Smooth muscle cell (in vitro differentiated cells): ENCODE measurements at regions not wholly inside any gene's neighbourhood (a gene's known extent, or its start where the extent isn't known, plus 50 kb on each side); places are given as distances from the start of the nearest gene placed in this dataset.

Source experiments
- DNase-seq: peaks from one replicate; lab custom pipeline; 2025; ENCODE audit not compliant: unreplicated experiment; lab: John Stamatoyannopoulos, UW
- H2AFZ ChIP-seq: fragments of 200-600 bp; sonication (generic); 2 replicates; pipeline ENCODE4 v1.6.0; 2016; ENCODE audit warnings: antibody characterized with exemption, low read depth, mild to moderate bottlenecking
- H3F3A ChIP-seq: fragments of 200-600 bp; sonication (generic); 2 replicates; pipeline ENCODE4 v1.6.0; 2017; ENCODE audit warnings: antibody characterized with exemption, low read depth
- H3K27ac ChIP-seq: fragments of 200-600 bp; sonication (generic); 2 replicates; pipeline ENCODE4 v1.5.1; 2016; ENCODE audit warnings: low read depth, mild to moderate bottlenecking
- H3K27me3 ChIP-seq: fragments of 200-600 bp; sonication (generic); 2 replicates; pipeline ENCODE4 v1.6.1; 2016; ENCODE audit warnings: low read depth, mild to moderate bottlenecking
- H3K36me3 ChIP-seq: fragments of 200-600 bp; sonication (generic); 2 replicates; pipeline ENCODE4 v1.5.1; 2016; ENCODE audit warnings: low read depth
- H3K4me1 ChIP-seq: fragments of 200-600 bp; sonication (generic); 2 replicates; pipeline ENCODE4 v1.5.1; 2016; ENCODE audit warnings: low read depth
- H3K4me2 ChIP-seq: fragments of 200-600 bp; sonication (generic); 2 replicates; pipeline ENCODE4 v1.6.0; 2016; ENCODE audit warnings: mild to moderate bottlenecking
- H3K4me3 ChIP-seq: fragments of 200-600 bp; sonication (generic); 2 replicates; pipeline ENCODE4 v1.5.1; 2016; ENCODE audit warnings: mild to moderate bottlenecking
- H3K79me2 ChIP-seq: fragments of 200-600 bp; sonication (generic); 2 replicates; pipeline ENCODE4 v1.6.0; 2016; ENCODE audit warnings: low read depth, mild to moderate bottlenecking
- H3K9ac ChIP-seq: fragments of 200-600 bp; sonication (generic); 2 replicates; pipeline ENCODE4 v1.6.0; 2016; ENCODE audit warnings: low read depth
- H3K9me3 ChIP-seq: fragments of 200-600 bp; sonication (generic); replicated peaks from 2 replicates; pipeline ENCODE4 v1.5.1; 2016; ENCODE audit warnings: low read depth
- H4K20me1 ChIP-seq: fragments of 200-600 bp; sonication (generic); 2 replicates; pipeline ENCODE4 v1.6.0; 2016; ENCODE audit warnings: low read depth
- WGBS: methylation state at CpG from one replicate; pipeline ENCODE4 v1.1.7; 2016; ENCODE audit warnings: low lambda C conversion rate; 5-methylcytosine and 5-hydroxymethylcytosine counted together
- TF ChIP-seq, protein P1 (sequence below): fragments of 200-600 bp; sonication (generic); IDR thresholded peaks from 2 replicates; pipeline ENCODE4 v1.5.1; 2017; ENCODE audit warnings: borderline replicate concordance, mild to moderate bottlenecking, antibody characterized with exemption; ENCODE audit not compliant: insufficient read depth, poor library complexity, severe bottlenecking

DNA sequence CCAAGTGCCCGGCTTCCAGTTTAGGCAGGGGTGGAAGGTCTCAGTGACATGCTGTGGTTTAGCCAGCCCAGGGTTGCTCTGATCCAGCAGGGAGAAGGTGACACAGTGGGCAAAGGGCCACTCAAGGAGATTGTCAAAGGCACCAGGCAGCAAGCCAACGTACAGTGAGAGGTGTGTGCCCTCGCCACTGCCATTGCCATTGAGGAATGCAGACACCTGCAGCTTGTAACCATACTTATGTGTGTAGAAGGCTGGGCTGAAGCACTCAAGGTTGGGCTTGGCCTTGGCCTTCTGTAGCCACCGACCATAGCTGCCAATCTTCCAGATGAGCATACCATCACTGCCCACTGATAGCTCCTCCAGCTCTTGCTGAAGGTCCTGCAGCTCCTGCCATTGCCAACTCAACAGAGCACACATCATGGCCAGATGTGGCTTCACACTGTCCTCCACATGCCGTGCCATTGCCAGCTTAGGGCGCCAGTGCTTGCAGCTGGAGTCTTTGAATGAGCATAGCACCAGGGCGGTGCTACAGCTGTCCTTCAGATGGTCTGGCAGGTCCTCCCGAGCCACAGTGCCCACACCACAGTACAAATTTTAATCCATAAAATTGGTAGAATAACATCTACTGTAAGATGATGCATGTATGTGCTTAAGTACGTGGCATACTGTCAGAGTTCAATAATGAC, 59.7 kb upstream of the HMHB1 start:
- H3K79me2 ChIP-seq: no peaks in the 10 kb centered on the region
- no peak overlapping the region for H2AFZ ChIP-seq
- no peaks in the 10 kb centered on the region for H3K4me1 ChIP-seq
- H3F3A ChIP-seq: peaks cover 5% of the 10 kb centered on the region
- H3K27me3 ChIP-seq: no peaks in the 10 kb centered on the region
- DNase-seq: no peak
- H3K27ac ChIP-seq: no peak overlapping the region
- H3K9me3 ChIP-seq: no peaks in the 10 kb centered on the region
- 97% methylated on average over 9 of the region's 9 CpGs for WGBS
- TF ChIP-seq, protein P1, sequence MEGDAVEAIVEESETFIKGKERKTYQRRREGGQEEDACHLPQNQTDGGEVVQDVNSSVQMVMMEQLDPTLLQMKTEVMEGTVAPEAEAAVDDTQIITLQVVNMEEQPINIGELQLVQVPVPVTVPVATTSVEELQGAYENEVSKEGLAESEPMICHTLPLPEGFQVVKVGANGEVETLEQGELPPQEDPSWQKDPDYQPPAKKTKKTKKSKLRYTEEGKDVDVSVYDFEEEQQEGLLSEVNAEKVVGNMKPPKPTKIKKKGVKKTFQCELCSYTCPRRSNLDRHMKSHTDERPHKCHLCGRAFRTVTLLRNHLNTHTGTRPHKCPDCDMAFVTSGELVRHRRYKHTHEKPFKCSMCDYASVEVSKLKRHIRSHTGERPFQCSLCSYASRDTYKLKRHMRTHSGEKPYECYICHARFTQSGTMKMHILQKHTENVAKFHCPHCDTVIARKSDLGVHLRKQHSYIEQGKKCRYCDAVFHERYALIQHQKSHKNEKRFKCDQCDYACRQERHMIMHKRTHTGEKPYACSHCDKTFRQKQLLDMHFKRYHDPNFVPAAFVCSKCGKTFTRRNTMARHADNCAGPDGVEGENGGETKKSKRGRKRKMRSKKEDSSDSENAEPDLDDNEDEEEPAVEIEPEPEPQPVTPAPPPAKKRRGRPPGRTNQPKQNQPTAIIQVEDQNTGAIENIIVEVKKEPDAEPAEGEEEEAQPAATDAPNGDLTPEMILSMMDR: no peak
- no peak overlapping the region for H3K4me3 ChIP-seq
- H3K4me2 ChIP-seq: no peak overlapping the region
- H3K36me3 ChIP-seq: no peaks in the 10 kb centered on the region
- H3K9ac ChIP-seq: no peak overlapping the region
- H4K20me1 ChIP-seq: no peaks in the 10 kb centered on the region

DNA sequence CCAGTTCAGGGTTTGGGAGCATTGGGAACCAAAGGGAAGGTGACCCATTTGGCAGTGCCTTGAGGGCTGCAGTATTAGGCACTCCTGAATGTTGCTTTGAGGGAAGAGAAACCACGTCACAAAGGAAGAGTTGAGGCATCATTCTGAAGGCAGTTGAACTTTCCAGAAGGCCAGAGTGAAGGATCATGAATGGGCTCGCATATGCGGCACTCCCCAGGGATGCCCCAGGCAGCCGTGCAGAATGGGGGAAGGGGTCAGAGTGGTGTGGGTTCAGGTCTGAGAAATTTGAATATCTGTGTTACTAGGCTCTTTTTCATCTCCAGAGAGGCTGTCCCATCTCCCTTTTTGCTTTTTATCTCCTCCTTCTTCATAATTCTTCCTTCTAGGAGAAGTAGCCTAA, 60.6 kb upstream of the HMHB1 start:
- no peak overlapping the region for H2AFZ ChIP-seq
- TF ChIP-seq, protein P1: no peak
- H3K79me2 ChIP-seq: no peaks in the 10 kb centered on the region
- H3K4me2 ChIP-seq: no peak overlapping the region
- no peak overlapping the region for H3K27ac ChIP-seq
- no peaks in the 10 kb centered on the region for H3K9me3 ChIP-seq
- H3K4me1 ChIP-seq: no peaks in the 10 kb centered on the region
- H3K27me3 ChIP-seq: no peaks in the 10 kb centered on the region
- DNase-seq: no peak
- peaks cover 5% of the 10 kb centered on the region for H3F3A ChIP-seq
- no peaks in the 10 kb centered on the region for H4K20me1 ChIP-seq
- no peak overlapping the region for H3K4me3 ChIP-seq
- H3K36me3 ChIP-seq: no peaks in the 10 kb centered on the region
- WGBS: 85% methylated on average over 4 of the region's 4 CpGs
- H3K9ac ChIP-seq: no peak overlapping the region

DNA sequence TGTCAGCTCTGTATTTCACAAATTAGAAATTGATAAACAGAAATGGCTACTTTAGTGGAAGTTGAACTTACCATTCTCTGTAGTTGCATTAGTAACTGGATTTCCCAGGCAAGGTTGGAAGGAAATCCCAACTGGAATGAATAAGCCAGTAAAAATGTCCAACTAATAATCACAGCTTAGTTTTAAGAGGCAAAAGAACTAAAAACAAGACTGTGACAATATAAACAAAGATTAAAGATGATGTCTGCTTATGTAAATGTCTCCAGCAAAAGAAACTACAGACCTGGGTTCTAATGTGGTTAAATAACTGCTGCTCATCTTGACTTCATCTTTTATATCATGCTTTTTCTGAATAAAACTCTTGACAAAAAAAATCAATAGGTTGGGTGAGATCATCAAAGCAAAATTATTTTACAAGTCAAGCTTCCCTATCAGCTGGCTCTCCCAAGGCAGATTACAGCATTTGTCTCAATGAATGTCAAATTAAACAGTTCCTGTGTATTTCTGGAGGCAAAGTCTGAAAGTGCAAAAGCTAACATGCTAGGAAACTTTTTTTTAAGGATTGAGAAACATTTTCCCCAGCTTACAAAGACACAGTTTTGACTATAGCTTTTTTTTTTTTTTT, 62.3 kb upstream of the HMHB1 start:
- Histone ChIP-seq H3K4me2 (peak overlapping the region; percentile 39), H3K4me1 (no peaks in the 10 kb centered on the region), H3K9me3 (no peaks in the 10 kb centered on the region), H3K27me3 (no peaks in the 10 kb centered on the region), H3K9ac (no peak overlapping the region), H3F3A (peaks cover 5% of the 10 kb centered on the region), H3K27ac (peak overlapping the region; percentile 80), H3K36me3 (no peaks in the 10 kb centered on the region), H2AFZ (no peak overlapping the region), H4K20me1 (no peaks in the 10 kb centered on the region), H3K4me3 (no peak overlapping the region), H3K79me2 (no peaks in the 10 kb centered on the region)
- no peak for DNase-seq
- TF ChIP-seq, protein P1: no peak

DNA sequence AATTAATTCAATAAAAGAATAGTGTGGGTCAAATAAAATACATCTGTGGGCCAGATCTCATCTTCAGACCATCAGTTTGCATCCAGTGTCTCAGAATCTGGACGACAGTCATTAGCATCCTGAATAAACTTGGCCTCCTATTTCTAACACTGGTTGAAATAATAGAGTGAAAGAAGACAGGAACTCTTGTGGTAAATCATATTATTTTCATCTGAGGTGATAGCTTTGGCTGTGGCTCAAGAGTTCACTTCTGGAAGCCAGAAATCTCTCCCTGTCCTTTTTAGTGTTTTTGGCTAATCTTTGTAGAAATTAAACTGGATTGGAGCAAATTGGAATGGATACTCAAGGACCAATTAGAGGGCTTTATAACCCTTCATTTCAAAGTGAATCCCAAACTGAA, 63.4 kb upstream of the HMHB1 start:
- TF ChIP-seq, protein P1: no peak
- Histone ChIP-seq H3K36me3 (no peaks in the 10 kb centered on the region), H2AFZ (peak overlapping the region; percentile 7), H3K27me3 (no peaks in the 10 kb centered on the region), H3K79me2 (no peaks in the 10 kb centered on the region), H4K20me1 (no peaks in the 10 kb centered on the region), H3K9me3 (no peaks in the 10 kb centered on the region), H3K27ac (peak overlapping the region; percentile 80), H3K4me1 (no peaks in the 10 kb centered on the region), H3F3A (peaks cover 5% of the 10 kb centered on the region), H3K4me2 (peak overlapping the region; percentile 29), H3K4me3 (no peak overlapping the region), H3K9ac (peak overlapping the region; percentile 3)
- DNase-seq: no peak
- WGBS: 55% methylated on average over 1 of the region's 1 CpG
